ENCODE measurements at regions not wholly inside any gene's neighbourhood (a gene's known extent, or its start where the extent isn't known, plus 50 kb on each side); places are given as distances from the start of the nearest gene placed in this dataset.

DNA sequence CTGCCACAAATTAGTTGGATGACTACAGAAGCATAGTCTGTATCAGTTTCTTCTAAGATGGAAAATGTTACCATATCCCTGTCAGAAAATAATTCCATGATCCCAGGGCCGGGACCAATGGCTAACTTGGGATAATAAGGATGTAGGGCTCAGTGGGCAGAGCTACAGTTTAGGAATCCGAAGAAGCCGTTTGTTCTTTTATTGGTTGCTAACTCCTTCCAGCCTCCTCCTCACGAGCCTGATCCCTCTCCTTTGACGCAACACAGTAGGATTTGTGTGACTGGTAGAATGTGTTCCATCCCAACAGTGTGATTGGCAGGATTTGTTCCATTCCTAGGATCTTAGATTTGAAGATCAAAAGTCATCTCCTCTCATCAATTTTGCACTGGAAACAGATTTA lies 496.9 kb downstream of the AGTPBP1 start:
- 71 to 86% methylated on average over 5 of the region's 5 CpGs for WGBS, 2 donors
- intact Hi-C loops (cut with DNase I; ENCODE audit: low total_unique reads), result no loop called here
- no peak overlapping the region for H3K4me3 ChIP-seq (ENCODE audit: low read depth, poor library complexity, severe bottlenecking)
- TF ChIP-seq, protein P1, sequence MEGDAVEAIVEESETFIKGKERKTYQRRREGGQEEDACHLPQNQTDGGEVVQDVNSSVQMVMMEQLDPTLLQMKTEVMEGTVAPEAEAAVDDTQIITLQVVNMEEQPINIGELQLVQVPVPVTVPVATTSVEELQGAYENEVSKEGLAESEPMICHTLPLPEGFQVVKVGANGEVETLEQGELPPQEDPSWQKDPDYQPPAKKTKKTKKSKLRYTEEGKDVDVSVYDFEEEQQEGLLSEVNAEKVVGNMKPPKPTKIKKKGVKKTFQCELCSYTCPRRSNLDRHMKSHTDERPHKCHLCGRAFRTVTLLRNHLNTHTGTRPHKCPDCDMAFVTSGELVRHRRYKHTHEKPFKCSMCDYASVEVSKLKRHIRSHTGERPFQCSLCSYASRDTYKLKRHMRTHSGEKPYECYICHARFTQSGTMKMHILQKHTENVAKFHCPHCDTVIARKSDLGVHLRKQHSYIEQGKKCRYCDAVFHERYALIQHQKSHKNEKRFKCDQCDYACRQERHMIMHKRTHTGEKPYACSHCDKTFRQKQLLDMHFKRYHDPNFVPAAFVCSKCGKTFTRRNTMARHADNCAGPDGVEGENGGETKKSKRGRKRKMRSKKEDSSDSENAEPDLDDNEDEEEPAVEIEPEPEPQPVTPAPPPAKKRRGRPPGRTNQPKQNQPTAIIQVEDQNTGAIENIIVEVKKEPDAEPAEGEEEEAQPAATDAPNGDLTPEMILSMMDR (IDR thresholded peaks at IDR 0.05), result no peak
- no peak for TF ChIP-seq POLR2A (IDR thresholded peaks at IDR 0.05)
- DNase-seq (ENCODE audit: low spot score in 2 of 2), result no peak

- no peak for DNase-seq (ENCODE audit: low spot score in 2 of 2)
- WGBS, 2 donors, result 85 to 89% methylated on average over 3 of the region's 3 CpGs
- H3K4me3 ChIP-seq (ENCODE audit: low read depth, poor library complexity, severe bottlenecking), result no peak overlapping the region
- no peak for TF ChIP-seq POLR2A (IDR thresholded peaks at IDR 0.05)
- TF ChIP-seq, protein P1 (IDR thresholded peaks at IDR 0.05), result no peak
- intact Hi-C loops (cut with DNase I; ENCODE audit: low total_unique reads), result no loop called here
Measured at GRCh38 chr9:85243977-85244376, 497.8 kb downstream of the AGTPBP1 start.

DNA sequence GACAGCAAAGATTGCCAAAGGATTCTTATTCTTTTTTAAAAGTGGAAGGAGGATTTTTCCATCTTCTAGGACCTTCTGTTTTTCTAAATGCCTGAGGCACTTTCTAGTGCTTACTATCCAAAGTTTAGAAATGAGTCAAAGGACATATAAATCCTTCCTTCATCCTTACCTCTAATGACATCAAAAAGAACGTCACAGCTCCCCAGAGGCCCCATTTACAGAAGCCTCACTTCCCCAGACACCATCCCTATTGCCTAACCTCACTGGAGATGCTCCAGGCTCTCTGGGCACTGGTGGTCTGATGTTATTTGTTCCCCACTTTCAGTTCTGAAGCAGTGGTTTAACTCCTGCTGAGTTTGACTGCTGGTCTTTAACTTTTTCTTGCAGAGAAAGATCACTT lies 504.3 kb downstream of the AGTPBP1 start:
- no peak overlapping the region for H3K4me3 ChIP-seq (ENCODE audit: low read depth, poor library complexity, severe bottlenecking)
- no peak for DNase-seq (ENCODE audit: low spot score in 2 of 2)
- intact Hi-C loops (cut with DNase I; ENCODE audit: low total_unique reads), result no loop called here
- WGBS, 2 donors, result 0 to 8% methylated on average over 1 of the region's 1 CpG
- TF ChIP-seq, protein P1 (IDR thresholded peaks at IDR 0.05), result no peak
- TF ChIP-seq POLR2A (IDR thresholded peaks at IDR 0.05), result no peak

GRCh38 chr9:85230081-85230480 lies 511.7 kb downstream of the AGTPBP1 start:
- no peak for TF ChIP-seq POLR2A (IDR thresholded peaks at IDR 0.05)
- TF ChIP-seq, protein P1 (IDR thresholded peaks at IDR 0.05), result no peak
- DNase-seq (ENCODE audit: low spot score in 2 of 2), result no peak
- no peak overlapping the region for H3K4me3 ChIP-seq (ENCODE audit: low read depth, poor library complexity, severe bottlenecking)
- intact Hi-C loops (cut with DNase I; ENCODE audit: low total_unique reads), result no loop called here
- 78 to 94% methylated on average over 4 of the region's 4 CpGs for WGBS, 2 donors

- WGBS, 2 donors, result 83 to 86% methylated on average over 9 of the region's 9 CpGs
- intact Hi-C loops (cut with DNase I; ENCODE audit: low total_unique reads), result no loop called here
- TF ChIP-seq, protein P1 (IDR thresholded peaks at IDR 0.05), result no peak
- no peak for TF ChIP-seq POLR2A (IDR thresholded peaks at IDR 0.05)
Measured at GRCh38 chr9:85228111-85228855, 513.5 kb downstream of the AGTPBP1 start.

DNA sequence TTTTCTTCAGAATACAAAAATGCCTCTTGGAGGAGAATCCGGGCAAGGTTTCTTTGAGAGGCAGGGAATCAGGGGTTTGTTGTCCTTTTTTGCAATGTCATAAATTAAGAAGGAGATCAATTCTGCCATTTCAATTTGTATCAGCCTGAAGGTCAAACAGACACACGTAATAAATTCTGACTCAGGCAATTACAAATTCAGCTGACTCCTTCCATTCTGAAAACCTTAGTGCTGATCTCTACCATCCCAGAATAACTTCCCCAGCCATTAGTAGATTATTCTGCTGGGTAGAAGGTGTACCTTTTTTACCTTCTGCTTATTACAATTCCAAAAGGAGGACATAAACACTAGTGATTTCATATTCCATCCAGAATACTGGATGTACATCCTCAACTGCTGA lies 516.6 kb downstream of the AGTPBP1 start:
- TF ChIP-seq, protein P1 (IDR thresholded peaks at IDR 0.05), result no peak
- no peak for TF ChIP-seq POLR2A (IDR thresholded peaks at IDR 0.05)
- DNase-seq (ENCODE audit: low spot score in 2 of 2), result no peak
- intact Hi-C loops (cut with DNase I; ENCODE audit: low total_unique reads), result no loop called here
- 37 to 51% methylated on average over 2 of the region's 2 CpGs for WGBS, 2 donors
- no peak overlapping the region for H3K4me3 ChIP-seq (ENCODE audit: low read depth, poor library complexity, severe bottlenecking)

More at GRCh38 chr9:85228111-85228855, 513.5 kb downstream of the AGTPBP1 start:
- DNase-seq (ENCODE audit: low spot score in 2 of 2), result no peak
- H3K4me3 ChIP-seq (ENCODE audit: low read depth, poor library complexity, severe bottlenecking), result no peak overlapping the region
